ENCODE measurements at regions not wholly inside any gene's neighbourhood (a gene's known extent, or its start where the extent isn't known, plus 50 kb on each side); places are given as distances from the start of the nearest gene placed in this dataset.

DNA sequence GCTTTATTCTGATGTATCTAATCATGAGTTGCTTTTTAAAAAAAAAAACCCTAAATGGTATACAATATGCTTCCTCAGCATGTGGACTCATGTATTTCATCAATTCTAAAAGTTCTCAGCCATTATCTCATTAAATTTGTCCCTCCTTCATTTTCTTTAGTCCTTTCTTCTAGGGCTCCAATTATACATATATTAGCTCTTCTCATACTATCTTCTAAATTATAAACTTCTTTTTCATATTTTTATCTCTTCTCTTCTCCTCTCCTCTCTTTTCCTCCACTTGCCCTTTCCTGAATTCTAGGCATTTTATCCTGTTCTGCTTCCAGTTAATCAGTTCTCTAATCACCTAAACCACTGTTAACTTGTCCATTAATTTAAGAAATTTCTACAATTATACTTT lies 55.0 kb upstream of the IL33 start:
- no peak for DNase-seq (ENCODE audit: low read depth in 1 of 2, low spot score in 1 of 2)
- TF ChIP-seq, protein P1, sequence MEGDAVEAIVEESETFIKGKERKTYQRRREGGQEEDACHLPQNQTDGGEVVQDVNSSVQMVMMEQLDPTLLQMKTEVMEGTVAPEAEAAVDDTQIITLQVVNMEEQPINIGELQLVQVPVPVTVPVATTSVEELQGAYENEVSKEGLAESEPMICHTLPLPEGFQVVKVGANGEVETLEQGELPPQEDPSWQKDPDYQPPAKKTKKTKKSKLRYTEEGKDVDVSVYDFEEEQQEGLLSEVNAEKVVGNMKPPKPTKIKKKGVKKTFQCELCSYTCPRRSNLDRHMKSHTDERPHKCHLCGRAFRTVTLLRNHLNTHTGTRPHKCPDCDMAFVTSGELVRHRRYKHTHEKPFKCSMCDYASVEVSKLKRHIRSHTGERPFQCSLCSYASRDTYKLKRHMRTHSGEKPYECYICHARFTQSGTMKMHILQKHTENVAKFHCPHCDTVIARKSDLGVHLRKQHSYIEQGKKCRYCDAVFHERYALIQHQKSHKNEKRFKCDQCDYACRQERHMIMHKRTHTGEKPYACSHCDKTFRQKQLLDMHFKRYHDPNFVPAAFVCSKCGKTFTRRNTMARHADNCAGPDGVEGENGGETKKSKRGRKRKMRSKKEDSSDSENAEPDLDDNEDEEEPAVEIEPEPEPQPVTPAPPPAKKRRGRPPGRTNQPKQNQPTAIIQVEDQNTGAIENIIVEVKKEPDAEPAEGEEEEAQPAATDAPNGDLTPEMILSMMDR (IDR thresholded peaks at IDR 0.05; ENCODE audit: low read depth, low read length), result no peak
- Histone ChIP-seq H3K4me1 (ENCODE audit: low read depth) (no peaks in the 10 kb centered on the region), H3K27ac (no peak overlapping the region), H3K36me3 (no peaks in the 10 kb centered on the region), H3K27me3 (no peaks in the 10 kb centered on the region), H3K4me3 (no peak overlapping the region), H3K9me3 (ENCODE audit: low read depth) (no peaks in the 10 kb centered on the region)

DNA sequence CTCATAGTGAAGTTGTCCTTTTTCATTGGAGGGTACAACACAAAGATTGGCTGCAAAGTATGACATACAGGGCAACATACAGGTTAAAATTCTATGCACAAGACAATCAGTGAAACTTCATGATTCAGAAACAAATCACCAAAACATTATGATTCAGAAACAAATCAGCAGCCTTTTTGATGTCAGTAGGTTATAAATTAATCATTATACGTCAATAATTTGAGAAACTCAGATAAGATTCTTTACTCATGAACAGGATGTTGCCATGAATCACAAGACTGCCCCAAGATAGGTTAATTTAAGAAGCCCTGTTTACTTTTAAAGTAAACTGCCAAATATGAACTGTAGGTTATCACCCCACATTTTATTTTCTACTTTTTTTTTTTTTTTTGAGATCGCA lies 62.2 kb upstream of the IL33 start:
- TF ChIP-seq, protein P1 (IDR thresholded peaks at IDR 0.05; ENCODE audit: low read depth, low read length), result no peak
- Histone ChIP-seq H3K36me3 (no peaks in the 10 kb centered on the region), H3K27ac (no peak overlapping the region), H3K9me3 (ENCODE audit: low read depth) (no peaks in the 10 kb centered on the region), H3K4me3 (no peak overlapping the region), H3K4me1 (ENCODE audit: low read depth) (no peaks in the 10 kb centered on the region), H3K27me3 (no peaks in the 10 kb centered on the region)
- DNase-seq (ENCODE audit: low read depth in 1 of 2, low spot score in 1 of 2), result peak in 1 of 2 donors; percentile 20

DNA sequence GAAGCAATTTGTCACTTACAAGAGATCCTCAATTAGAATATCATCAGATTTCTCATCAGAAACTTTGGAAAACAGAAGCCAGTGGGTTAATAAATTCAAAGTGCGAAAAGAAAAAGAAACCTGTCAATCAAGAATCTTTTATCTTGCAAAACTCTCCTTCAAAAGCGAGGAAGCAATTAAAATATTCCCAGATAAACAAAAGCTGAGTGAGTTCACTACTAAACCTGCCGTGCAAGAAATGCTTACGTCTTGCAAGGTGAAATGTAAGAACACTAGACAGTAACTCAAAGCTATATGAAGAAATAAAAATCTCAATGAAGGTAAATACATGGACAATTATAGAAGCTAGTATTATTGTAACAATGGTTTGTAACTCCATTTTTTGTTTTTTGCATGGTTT lies 62.8 kb upstream of the IL33 start:
- no peaks in the 10 kb centered on the region for H3K9me3 ChIP-seq (ENCODE audit: low read depth)
- no peaks in the 10 kb centered on the region for H3K36me3 ChIP-seq
- no peak for DNase-seq (ENCODE audit: low read depth in 1 of 2, low spot score in 1 of 2)
- TF ChIP-seq, protein P1 (IDR thresholded peaks at IDR 0.05; ENCODE audit: low read depth, low read length), result no peak
- H3K4me1 ChIP-seq (ENCODE audit: low read depth), result no peaks in the 10 kb centered on the region
- H3K27ac ChIP-seq, result no peak overlapping the region
- H3K4me3 ChIP-seq, result no peak overlapping the region
- H3K27me3 ChIP-seq, result no peaks in the 10 kb centered on the region

DNA sequence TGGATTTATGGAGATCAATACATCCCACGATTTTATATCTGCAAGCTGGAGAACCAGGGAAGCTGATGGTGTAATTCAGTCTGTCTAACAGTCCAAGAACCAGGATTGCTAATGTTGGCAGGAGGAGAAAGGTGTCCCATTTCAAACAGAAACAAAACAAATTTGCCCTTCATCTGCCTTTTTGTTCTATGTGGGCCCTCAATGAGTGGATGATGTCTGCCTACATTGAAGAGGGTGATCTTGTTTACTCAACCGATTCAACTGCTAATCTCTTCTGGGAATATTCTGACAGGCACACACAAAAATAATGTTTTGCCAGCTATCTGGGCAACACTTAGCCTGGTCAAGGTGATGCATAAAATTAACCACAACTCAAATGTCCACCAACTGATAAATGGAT lies 65.1 kb upstream of the IL33 start:
- no peaks in the 10 kb centered on the region for H3K27me3 ChIP-seq
- no peaks in the 10 kb centered on the region for H3K9me3 ChIP-seq (ENCODE audit: low read depth)
- H3K4me3 ChIP-seq, result no peak overlapping the region
- TF ChIP-seq, protein P1 (IDR thresholded peaks at IDR 0.05; ENCODE audit: low read depth, low read length), result no peak
- no peaks in the 10 kb centered on the region for H3K4me1 ChIP-seq (ENCODE audit: low read depth)
- DNase-seq (ENCODE audit: low read depth in 1 of 2, low spot score in 1 of 2), result no peak
- H3K27ac ChIP-seq, result no peak overlapping the region
- no peaks in the 10 kb centered on the region for H3K36me3 ChIP-seq

DNA sequence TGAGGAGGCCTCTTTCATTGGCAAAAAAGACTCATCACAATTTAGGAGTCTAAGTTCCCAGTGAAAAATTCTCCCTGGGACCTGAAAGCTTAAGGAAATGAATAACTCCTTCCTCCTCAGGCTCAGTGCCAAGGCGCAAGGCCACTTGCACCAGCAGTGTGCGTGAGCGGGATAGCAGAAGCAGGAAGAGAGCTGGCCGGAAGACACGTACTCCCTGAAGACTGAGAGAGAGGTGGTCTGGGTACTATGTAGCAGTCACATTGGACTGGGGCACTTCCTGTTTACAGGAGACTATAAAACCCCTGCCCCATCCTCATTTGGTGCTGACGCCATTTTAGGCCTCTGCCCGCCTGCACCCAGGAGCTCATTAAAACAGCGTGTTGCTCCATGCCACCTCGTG lies 66.3 kb upstream of the IL33 start:
- Histone ChIP-seq H3K4me1 (ENCODE audit: low read depth) (no peaks in the 10 kb centered on the region), H3K27ac (no peak overlapping the region), H3K9me3 (ENCODE audit: low read depth) (no peaks in the 10 kb centered on the region), H3K36me3 (no peaks in the 10 kb centered on the region), H3K27me3 (no peaks in the 10 kb centered on the region), H3K4me3 (no peak overlapping the region)
- peak in 1 of 2 donors; percentile 45 for DNase-seq (ENCODE audit: low read depth in 1 of 2, low spot score in 1 of 2)
- TF ChIP-seq, protein P1 (IDR thresholded peaks at IDR 0.05; ENCODE audit: low read depth, low read length), result no peak

DNA sequence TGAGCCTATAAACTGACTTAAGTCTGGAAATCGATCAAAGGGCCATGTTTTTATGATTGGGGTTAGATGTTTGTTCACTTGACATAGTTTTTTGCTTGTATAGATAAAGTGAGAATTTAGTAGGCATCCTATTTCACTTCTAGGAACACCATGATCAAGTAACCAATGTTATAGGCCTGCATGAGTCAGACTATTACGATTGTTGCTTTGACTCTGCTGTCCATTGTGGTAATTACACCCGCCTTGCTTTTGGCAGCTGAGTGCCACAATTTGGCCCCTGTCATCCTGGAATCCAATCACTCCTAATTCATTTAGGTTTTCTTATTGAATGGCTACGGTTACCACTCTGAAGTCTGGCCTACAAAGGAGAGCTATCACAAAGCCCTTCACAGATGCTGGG lies 67.8 kb upstream of the IL33 start:
- Histone ChIP-seq H3K4me3 (no peak overlapping the region), H3K9me3 (ENCODE audit: low read depth) (no peaks in the 10 kb centered on the region), H3K27me3 (no peaks in the 10 kb centered on the region), H3K27ac (no peak overlapping the region), H3K36me3 (no peaks in the 10 kb centered on the region), H3K4me1 (ENCODE audit: low read depth) (no peaks in the 10 kb centered on the region)
- DNase-seq (ENCODE audit: low read depth in 1 of 2, low spot score in 1 of 2), result no peak
- TF ChIP-seq, protein P1 (IDR thresholded peaks at IDR 0.05; ENCODE audit: low read depth, low read length), result no peak

Data from cardiac muscle cell (in vitro differentiated cells and primary cell).